Fibroblast of villous mesenchyme (primary cell): ENCODE measurements at regions not wholly inside any gene's neighbourhood (a gene's known extent, or its start where the extent isn't known, plus 50 kb on each side); places are given as distances from the start of the nearest gene placed in this dataset.
"Not testable (repeated sequence)": the region's sequence is repeated elsewhere in the genome, so short reads cannot be mapped to it uniquely, and the experiment has no call there.

Source experiments
- DNase-seq: peaks from one replicate; pipeline ENCODE4 v3.0.0-alpha.2; 2010; ENCODE audit warnings: low read depth
- H3K4me3 ChIP-seq: 2 replicates; pipeline ENCODE4 v1.5.1; 2011; ENCODE audit warnings: low read depth, mild to moderate bottlenecking, low read length
- TF ChIP-seq, protein P1 (sequence below): IDR thresholded peaks from 2 replicates; pipeline ENCODE4 v1.5.1; 2012; ENCODE audit warnings: low read depth, mild to moderate bottlenecking, low read length; ENCODE audit not compliant: insufficient read depth

DNA sequence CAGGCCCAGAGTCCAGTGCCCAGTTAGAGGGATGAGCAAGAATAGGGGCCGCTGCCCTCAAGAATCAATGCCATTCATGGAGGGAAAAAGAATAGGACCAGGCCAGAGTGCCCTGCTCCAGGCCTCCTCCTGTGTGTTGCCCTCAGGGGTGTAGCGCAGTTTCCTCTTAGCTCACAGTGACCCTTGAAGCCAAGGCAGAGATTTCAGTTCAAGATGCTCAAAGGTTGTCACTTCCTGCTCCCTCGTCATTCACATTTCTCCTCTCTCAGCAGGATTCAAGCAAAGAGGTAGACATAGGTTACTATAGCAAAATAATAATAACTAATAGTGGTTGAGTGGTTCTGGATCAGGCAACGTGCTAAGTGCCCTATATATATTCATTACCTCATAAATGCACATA is 55.1 kb upstream of the PELI2 start:
- TF ChIP-seq, protein P1, sequence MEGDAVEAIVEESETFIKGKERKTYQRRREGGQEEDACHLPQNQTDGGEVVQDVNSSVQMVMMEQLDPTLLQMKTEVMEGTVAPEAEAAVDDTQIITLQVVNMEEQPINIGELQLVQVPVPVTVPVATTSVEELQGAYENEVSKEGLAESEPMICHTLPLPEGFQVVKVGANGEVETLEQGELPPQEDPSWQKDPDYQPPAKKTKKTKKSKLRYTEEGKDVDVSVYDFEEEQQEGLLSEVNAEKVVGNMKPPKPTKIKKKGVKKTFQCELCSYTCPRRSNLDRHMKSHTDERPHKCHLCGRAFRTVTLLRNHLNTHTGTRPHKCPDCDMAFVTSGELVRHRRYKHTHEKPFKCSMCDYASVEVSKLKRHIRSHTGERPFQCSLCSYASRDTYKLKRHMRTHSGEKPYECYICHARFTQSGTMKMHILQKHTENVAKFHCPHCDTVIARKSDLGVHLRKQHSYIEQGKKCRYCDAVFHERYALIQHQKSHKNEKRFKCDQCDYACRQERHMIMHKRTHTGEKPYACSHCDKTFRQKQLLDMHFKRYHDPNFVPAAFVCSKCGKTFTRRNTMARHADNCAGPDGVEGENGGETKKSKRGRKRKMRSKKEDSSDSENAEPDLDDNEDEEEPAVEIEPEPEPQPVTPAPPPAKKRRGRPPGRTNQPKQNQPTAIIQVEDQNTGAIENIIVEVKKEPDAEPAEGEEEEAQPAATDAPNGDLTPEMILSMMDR: no peak
- DNase-seq: no peak
- no peak overlapping the region for H3K4me3 ChIP-seq

DNA sequence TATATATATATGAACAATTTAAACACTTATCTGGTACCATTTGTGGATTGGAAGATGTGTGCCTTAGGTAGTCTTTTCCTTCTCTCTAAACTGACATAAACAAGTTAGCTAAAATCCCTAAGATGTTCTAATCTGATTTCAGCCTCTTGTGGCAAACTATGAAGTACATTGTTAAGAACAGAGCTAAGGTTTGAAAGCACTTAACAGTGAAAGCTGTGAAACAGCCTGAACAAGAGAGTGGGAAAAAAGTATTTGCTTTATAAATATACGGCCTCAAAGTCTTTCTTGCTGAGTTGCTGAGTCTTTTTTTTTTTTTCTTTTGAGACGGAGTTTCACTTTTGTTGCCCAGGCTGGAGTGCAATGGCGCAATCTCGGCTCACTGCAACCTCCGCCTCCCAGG is 53.7 kb upstream of the PELI2 start:
- TF ChIP-seq, protein P1: no peak
- DNase-seq: no peak
- no peak overlapping the region for H3K4me3 ChIP-seq

DNA sequence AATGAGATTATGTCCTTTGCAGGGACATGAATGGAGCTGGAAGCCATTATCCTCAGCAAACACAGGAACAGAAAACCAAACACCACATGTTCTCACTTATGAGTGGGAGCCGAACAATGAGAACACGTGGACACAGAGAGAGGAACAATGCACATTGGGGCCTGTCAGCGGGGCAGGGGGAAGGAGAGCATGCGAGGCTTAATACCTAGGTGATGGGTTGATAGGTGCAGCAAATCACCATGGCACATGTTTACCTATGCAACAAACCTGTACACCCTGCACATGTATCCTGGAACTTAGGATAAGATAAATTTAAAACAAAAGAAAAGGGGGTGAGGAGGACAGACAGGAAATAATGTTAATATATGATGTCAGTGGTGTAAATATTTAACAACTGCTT is 53.0 kb upstream of the PELI2 start:
- not testable (repeated sequence) for DNase-seq, H3K4me3 ChIP-seq

DNA sequence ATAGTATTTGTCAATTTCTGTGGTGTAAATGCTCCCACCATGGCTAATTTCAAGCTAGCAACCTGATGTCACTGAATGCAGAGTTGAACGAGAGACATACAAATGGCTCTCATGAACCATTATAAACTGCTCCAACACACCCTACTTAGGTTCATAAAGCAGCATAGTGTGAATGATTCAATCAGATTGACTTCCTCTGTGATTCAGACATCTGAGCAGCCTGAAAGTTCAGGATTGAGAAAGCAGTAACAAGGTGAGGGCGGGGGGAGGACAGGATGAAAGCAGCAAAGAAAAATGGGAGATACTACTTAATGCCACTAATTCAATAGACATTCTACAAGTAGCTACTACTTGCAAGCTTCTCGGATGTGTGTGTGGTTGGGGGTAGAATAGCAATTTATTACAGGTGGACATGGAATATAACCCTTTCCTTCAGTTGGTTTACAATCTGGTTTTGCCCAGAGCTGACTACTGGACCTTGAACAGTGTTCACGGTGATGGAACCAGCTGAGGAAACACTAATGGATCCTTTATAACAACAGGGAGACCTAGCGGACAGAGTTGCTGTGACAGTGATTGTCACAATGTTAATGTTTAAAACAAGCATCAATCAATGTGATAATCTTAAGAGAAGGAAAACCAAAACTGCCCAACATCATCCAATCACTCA is 52.5 kb upstream of the PELI2 start:
- DNase-seq: no peak
- TF ChIP-seq, protein P1: no peak
- no peak overlapping the region for H3K4me3 ChIP-seq
